ENCODE measurements at regions not wholly inside any gene's neighbourhood (a gene's known extent, or its start where the extent isn't known, plus 50 kb on each side); places are given as distances from the start of the nearest gene placed in this dataset.

DNA sequence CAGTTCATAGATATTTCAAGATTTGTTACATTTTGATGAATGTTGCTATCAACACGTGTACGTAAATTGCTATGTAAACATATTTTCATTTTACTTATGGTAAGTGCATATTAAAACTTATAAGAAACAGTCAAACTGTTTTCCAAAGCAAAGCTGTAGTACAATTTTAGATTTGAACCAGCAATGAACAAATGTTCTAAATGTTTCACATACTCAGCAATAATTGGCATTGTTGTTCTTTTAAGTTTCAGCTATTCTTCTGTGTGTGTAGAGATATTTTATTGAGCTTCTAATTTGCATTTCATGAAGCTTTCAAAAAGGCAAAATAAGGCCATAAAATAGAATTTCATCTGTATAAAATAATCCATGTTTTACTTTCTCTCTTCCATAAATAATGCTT lies 1433.2 kb downstream of the LRFN5 start:
- no peaks in the 10 kb centered on the region for H3K27me3 Mint-ChIP-seq (ENCODE audit: low read depth)
- H3K36me3 Mint-ChIP-seq (ENCODE audit: low read depth), result no peaks in the 10 kb centered on the region
- no peaks in the 10 kb centered on the region for H3K9me3 Mint-ChIP-seq
- no peak overlapping the region for H3K27ac Mint-ChIP-seq (ENCODE audit: unreplicated experiment)
- no peak for DNase-seq (ENCODE audit: low read depth, low spot score)
- TF ChIP-seq, protein P1, sequence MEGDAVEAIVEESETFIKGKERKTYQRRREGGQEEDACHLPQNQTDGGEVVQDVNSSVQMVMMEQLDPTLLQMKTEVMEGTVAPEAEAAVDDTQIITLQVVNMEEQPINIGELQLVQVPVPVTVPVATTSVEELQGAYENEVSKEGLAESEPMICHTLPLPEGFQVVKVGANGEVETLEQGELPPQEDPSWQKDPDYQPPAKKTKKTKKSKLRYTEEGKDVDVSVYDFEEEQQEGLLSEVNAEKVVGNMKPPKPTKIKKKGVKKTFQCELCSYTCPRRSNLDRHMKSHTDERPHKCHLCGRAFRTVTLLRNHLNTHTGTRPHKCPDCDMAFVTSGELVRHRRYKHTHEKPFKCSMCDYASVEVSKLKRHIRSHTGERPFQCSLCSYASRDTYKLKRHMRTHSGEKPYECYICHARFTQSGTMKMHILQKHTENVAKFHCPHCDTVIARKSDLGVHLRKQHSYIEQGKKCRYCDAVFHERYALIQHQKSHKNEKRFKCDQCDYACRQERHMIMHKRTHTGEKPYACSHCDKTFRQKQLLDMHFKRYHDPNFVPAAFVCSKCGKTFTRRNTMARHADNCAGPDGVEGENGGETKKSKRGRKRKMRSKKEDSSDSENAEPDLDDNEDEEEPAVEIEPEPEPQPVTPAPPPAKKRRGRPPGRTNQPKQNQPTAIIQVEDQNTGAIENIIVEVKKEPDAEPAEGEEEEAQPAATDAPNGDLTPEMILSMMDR (conservative IDR thresholded peaks at IDR 0.05), result no peak
- H3K4me1 Mint-ChIP-seq, result no peaks in the 10 kb centered on the region
- no peak overlapping the region for H3K4me3 Mint-ChIP-seq

DNA sequence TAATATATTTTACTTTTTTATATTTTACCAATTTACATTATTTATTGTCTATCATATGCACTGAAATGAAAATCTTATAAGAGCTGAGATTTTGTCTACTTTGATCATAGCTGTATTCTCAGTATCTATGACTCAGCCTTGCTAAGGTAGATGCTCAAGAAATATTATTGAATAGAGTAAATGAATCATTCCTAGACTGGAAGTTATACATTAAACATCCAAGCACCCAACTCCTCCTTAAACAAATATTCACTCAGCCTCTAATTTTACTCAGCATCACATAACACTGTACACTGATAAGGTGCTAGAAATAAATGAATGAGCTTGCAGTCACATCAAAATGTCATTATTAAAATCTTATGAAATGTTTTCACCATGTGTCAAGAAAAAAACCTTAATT lies 1424.9 kb downstream of the LRFN5 start:
- DNase-seq (ENCODE audit: low read depth, low spot score), result no peak
- Mint-ChIP-seq H3K4me1 (no peaks in the 10 kb centered on the region), H3K36me3 (ENCODE audit: low read depth) (no peaks in the 10 kb centered on the region), H3K4me3 (no peak overlapping the region), H3K27me3 (ENCODE audit: low read depth) (no peaks in the 10 kb centered on the region), H3K27ac (ENCODE audit: unreplicated experiment) (no peak overlapping the region), H3K9me3 (no peaks in the 10 kb centered on the region)
- TF ChIP-seq, protein P1 (conservative IDR thresholded peaks at IDR 0.05), result no peak

DNA sequence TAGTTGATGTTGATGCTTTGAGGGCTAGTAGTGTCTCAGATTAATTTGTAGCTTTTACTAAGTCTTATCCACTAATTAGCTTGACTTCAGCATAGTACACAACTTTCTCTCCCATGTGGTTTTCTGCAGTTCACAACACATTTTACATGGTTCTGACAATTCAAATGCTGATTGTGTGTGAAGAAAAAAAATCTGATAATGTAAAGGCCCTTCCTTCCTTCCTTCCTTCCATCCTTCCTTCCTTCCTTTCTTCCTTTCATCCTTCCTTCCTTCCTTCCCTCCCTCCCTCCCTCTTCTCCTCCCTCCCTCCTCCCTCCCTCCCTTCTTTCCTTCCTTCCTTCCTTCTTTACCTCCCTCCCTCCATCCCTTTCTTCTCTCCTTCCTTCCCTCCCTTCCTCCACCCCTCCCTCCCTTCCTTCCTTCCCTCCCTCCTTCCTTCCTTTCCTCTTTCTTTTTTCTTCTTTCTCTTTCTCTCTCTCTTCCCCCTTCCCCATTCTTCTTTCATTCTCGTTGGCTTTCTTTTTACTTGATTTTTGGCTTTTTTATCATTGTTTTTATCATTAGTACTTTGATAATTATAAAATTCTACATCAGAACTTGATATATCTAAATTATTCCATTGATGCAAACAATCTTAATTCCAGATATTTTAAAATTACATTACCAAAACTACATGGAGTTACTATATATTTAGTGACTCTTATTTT lies 1415.6 kb downstream of the LRFN5 start:
- peaks cover 4% of the 10 kb centered on the region for H3K4me1 Mint-ChIP-seq
- H3K9me3 Mint-ChIP-seq, result peaks cover 7% of the 10 kb centered on the region
- no peak overlapping the region for H3K4me3 Mint-ChIP-seq
- no peak for DNase-seq (ENCODE audit: low read depth, low spot score)
- H3K36me3 Mint-ChIP-seq (ENCODE audit: low read depth), result no peaks in the 10 kb centered on the region
- TF ChIP-seq, protein P1 (conservative IDR thresholded peaks at IDR 0.05), result no peak
- no peak overlapping the region for H3K27ac Mint-ChIP-seq (ENCODE audit: unreplicated experiment)
- H3K27me3 Mint-ChIP-seq (ENCODE audit: low read depth), result no peaks in the 10 kb centered on the region

DNA sequence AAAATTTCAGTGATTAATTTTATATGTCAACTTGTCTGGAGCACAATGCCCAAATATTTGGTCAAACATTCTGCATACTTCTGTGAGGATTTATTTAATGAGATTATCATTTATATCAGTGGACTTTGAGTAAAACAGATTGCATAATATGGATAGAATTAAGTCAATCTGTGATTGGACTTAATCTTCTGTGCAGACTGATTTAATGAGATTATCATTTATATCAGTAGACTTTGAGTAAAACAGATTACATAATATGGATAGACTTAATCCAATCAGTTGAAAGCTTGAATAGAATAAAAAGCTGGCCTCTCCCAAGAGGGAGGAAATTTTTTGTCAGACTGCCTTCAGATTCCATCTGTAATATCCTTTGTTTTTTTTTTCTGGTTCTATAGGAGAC lies 1413.2 kb downstream of the LRFN5 start:
- no peak overlapping the region for H3K27ac Mint-ChIP-seq (ENCODE audit: unreplicated experiment)
- H3K36me3 Mint-ChIP-seq (ENCODE audit: low read depth), result no peaks in the 10 kb centered on the region
- TF ChIP-seq, protein P1 (conservative IDR thresholded peaks at IDR 0.05), result no peak
- H3K27me3 Mint-ChIP-seq (ENCODE audit: low read depth), result no peaks in the 10 kb centered on the region
- peaks cover 10% of the 10 kb centered on the region for H3K9me3 Mint-ChIP-seq
- H3K4me1 Mint-ChIP-seq, result no peaks in the 10 kb centered on the region
- H3K4me3 Mint-ChIP-seq, result no peak overlapping the region
- DNase-seq (ENCODE audit: low read depth, low spot score), result no peak

DNA sequence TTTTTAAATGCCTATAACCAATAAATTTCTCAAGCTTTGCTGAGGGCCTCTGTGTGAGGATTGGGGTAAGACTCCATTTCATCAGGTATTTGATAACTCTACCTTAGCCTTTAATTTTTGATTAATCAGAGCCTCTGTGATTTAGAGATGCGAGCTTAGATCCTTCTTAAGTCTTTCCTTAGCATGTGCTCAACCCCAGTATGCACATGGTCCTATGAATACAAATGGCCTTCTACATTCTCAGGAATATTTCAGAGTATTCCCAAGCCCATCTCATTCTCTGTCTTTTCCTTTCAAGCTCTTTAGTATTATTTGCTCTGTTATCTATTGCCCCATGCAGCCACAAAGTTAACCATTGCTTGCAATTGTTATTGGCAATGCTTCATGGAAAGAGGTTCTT lies 1407.7 kb downstream of the LRFN5 start:
- Mint-ChIP-seq H3K27me3 (ENCODE audit: low read depth) (no peaks in the 10 kb centered on the region), H3K9me3 (peaks cover 11% of the 10 kb centered on the region), H3K27ac (ENCODE audit: unreplicated experiment) (no peak overlapping the region), H3K36me3 (ENCODE audit: low read depth) (peaks cover 5% of the 10 kb centered on the region), H3K4me1 (no peaks in the 10 kb centered on the region), H3K4me3 (no peak overlapping the region)
- TF ChIP-seq, protein P1 (conservative IDR thresholded peaks at IDR 0.05), result no peak
- no peak for DNase-seq (ENCODE audit: low read depth, low spot score)

Data from neural crest cell (in vitro differentiated cells).